DMS79 treated with DMSO at 0.1 percent for 48 hours (cell line): ENCODE measurements at regions not wholly inside any gene's neighbourhood (a gene's known extent, or its start where the extent isn't known, plus 50 kb on each side); places are given as distances from the start of the nearest gene placed in this dataset.

Experiments
- DNase-seq: peaks from one replicate; lab custom pipeline; 2025; lab: John Stamatoyannopoulos, UW

- no peak for DNase-seq
Measured at GRCh38 chrX:115491766-115492165, 69.2 kb upstream of the PLS3 start.

- no peak for DNase-seq
Measured at GRCh38 chrX:115493015-115493414, 68.0 kb upstream of the PLS3 start.

- DNase-seq, result no peak
Measured at GRCh38 chrX:115494161-115494560, 66.8 kb upstream of the PLS3 start.

GRCh38 chrX:115499112-115499805, 61.7 kb upstream of the PLS3 start:
- DNase-seq, result no peak

GRCh38 chrX:115503099-115503498, 57.9 kb upstream of the PLS3 start:
- no peak for DNase-seq

- DNase-seq, result no peak
Measured at GRCh38 chrX:115504167-115504566, 56.8 kb upstream of the PLS3 start.
